AG09309 (cell line): ENCODE measurements at regions not wholly inside any gene's neighbourhood (a gene's known extent, or its start where the extent isn't known, plus 50 kb on each side); places are given as distances from the start of the nearest gene placed in this dataset.
"Not testable (repeated sequence)": the region's sequence is repeated elsewhere in the genome, so short reads cannot be mapped to it uniquely, and the experiment has no call there.

Experiments
- DNase-seq: peaks from one replicate; pipeline ENCODE4 v3.0.0-alpha.2; 2010; ENCODE audit warnings: low read depth
- H3K4me3 ChIP-seq: 2 replicates; pipeline ENCODE4 v1.5.1; 2011; ENCODE audit warnings: mild to moderate bottlenecking, low read depth, low read length, moderate library complexity; ENCODE audit not compliant: control insufficient read depth
- TF ChIP-seq, protein P1 (sequence below): IDR thresholded peaks from 2 replicates; pipeline ENCODE4 v1.5.1; 2011; ENCODE audit warnings: mild to moderate bottlenecking, low read depth, low read length, inconsistent platforms; ENCODE audit not compliant: insufficient read depth, control insufficient read depth; ENCODE audit errors: missing control alignments

- TF ChIP-seq, protein P1, sequence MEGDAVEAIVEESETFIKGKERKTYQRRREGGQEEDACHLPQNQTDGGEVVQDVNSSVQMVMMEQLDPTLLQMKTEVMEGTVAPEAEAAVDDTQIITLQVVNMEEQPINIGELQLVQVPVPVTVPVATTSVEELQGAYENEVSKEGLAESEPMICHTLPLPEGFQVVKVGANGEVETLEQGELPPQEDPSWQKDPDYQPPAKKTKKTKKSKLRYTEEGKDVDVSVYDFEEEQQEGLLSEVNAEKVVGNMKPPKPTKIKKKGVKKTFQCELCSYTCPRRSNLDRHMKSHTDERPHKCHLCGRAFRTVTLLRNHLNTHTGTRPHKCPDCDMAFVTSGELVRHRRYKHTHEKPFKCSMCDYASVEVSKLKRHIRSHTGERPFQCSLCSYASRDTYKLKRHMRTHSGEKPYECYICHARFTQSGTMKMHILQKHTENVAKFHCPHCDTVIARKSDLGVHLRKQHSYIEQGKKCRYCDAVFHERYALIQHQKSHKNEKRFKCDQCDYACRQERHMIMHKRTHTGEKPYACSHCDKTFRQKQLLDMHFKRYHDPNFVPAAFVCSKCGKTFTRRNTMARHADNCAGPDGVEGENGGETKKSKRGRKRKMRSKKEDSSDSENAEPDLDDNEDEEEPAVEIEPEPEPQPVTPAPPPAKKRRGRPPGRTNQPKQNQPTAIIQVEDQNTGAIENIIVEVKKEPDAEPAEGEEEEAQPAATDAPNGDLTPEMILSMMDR: no peak
- H3K4me3 ChIP-seq: no peak overlapping the region
- DNase-seq: no peak
Measured at GRCh38 chr1:90296327-90296726, 301.4 kb downstream of the ZNF326 start.

- H3K4me3 ChIP-seq: no peak overlapping the region
- TF ChIP-seq, protein P1: no peak
- no peak for DNase-seq
Measured at GRCh38 chr1:90295534-90295933, 300.6 kb downstream of the ZNF326 start.

- H3K4me3 ChIP-seq: no peak overlapping the region
- DNase-seq: no peak
- TF ChIP-seq, protein P1: no peak
Measured at GRCh38 chr1:90291431-90292216, 296.7 kb downstream of the ZNF326 start.

- TF ChIP-seq, protein P1: no peak
- no peak for DNase-seq
- no peak overlapping the region for H3K4me3 ChIP-seq
Measured at GRCh38 chr1:90282811-90283210, 287.9 kb downstream of the ZNF326 start.

- not testable (repeated sequence) for DNase-seq, H3K4me3 ChIP-seq
Measured at GRCh38 chr1:90281886-90282285, 287.0 kb downstream of the ZNF326 start.

- no peak for DNase-seq
- no peak overlapping the region for H3K4me3 ChIP-seq
- TF ChIP-seq, protein P1: no peak
Measured at GRCh38 chr1:90277270-90277669, 282.4 kb downstream of the ZNF326 start.

DNA sequence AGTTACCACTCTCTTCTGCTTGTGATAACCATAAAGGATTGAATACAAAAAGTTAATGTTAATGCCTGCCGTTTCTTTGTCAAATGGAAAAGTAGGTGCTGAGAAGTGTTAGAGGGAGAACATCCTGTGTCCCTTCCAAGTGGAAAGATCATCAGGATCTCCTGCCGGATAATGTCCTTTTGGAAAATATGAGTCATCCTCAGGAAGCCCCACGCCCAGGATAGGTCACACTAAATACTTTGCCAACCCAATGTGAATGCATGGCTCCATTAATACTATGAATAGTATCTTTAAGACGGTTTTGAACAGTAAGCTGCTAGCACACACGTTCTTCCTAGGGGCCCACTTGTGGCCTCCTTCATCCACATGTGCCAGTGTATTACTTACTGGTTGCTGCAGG, 279.5 kb downstream of the ZNF326 start:
- DNase-seq: no peak
- TF ChIP-seq, protein P1: no peak

More for the DNA sequence above, 279.5 kb downstream of the ZNF326 start:
- no peak overlapping the region for H3K4me3 ChIP-seq
